ENCODE measurements at regions not wholly inside any gene's neighbourhood (a gene's known extent, or its start where the extent isn't known, plus 50 kb on each side); places are given as distances from the start of the nearest gene placed in this dataset.

DNA sequence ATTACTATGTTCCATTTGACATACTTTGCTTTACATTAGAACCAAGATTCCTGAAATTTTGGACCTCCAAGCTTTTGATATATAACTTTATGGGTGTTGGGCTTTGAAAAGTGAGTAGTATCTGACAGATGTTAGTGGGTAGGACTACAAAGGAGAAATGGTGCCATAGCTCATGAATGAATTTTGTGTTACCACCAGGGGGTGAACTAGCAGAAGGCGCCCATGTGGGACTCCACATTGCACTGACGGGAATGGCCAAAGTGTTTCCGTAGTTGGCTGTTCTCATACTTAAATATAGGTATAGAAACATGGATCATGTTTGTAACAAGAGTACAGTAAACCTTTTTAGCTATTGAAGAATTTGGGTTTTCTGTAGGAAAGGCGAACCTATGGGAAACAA, 337.5 kb downstream of the FLRT2 start:
- ATAC-seq (peak; percentile 36; the same call in 1 of the 3 replicates), DNase-seq (ENCODE audit: low spot score) (no peak), FAIRE-seq (no peak)
- in situ Hi-C loops (cut with HindIII; ENCODE audit: extremely low pct_ligation_motif_present, low pct_unique_long_range_greater_than_20kb), result no loop called here
- intact Hi-C loops (cut with micrococcal nuclease; ENCODE audit: unreplicated experiment), result no loop called here
- H3K4me1 ChIP-seq (ENCODE audit: insufficient read depth, low read length), result no peaks in the 10 kb centered on the region
- no peaks in the 10 kb centered on the region for H4K20me1 ChIP-seq (ENCODE audit: insufficient read depth, low read length)
- H3K9me3 ChIP-seq (ENCODE audit: low read length), result peaks cover 75% of the 10 kb centered on the region
- TF ChIP-seq SMARCE1 (IDR thresholded peaks at IDR 0.05; ENCODE audit: borderline replicate concordance) (no peak), HMG20A (CRISPR knock-in tag; IDR thresholded peaks at IDR 0.05; ENCODE audit: borderline replicate concordance) (no peak), HDAC2 (CRISPR knock-in tag; IDR thresholded peaks at IDR 0.05) (no peak), ZSCAN9 (CRISPR knock-in tag; IDR thresholded peaks at IDR 0.05; ENCODE audit: borderline replicate concordance) (no peak), KDM6A (CRISPR knock-in tag; IDR thresholded peaks at IDR 0.05; ENCODE audit: low read depth) (no peak), HCFC1 (IDR thresholded peaks at IDR 0.05; ENCODE audit: low read depth, low read length) (no peak), ZNF230 (CRISPR knock-in tag; IDR thresholded peaks at IDR 0.05) (no peak), SMARCC2 (IDR thresholded peaks at IDR 0.05) (no peak), MXD4 (CRISPR knock-in tag; IDR thresholded peaks at IDR 0.05) (no peak), RFXAP (CRISPR knock-in tag; IDR thresholded peaks at IDR 0.05; ENCODE audit: borderline replicate concordance) (no peak), STAG1 (CRISPR knock-in tag; IDR thresholded peaks at IDR 0.05) (peak; percentile 15; the same call in 1 of the 2 replicates)
- TF ChIP-seq, protein P1, sequence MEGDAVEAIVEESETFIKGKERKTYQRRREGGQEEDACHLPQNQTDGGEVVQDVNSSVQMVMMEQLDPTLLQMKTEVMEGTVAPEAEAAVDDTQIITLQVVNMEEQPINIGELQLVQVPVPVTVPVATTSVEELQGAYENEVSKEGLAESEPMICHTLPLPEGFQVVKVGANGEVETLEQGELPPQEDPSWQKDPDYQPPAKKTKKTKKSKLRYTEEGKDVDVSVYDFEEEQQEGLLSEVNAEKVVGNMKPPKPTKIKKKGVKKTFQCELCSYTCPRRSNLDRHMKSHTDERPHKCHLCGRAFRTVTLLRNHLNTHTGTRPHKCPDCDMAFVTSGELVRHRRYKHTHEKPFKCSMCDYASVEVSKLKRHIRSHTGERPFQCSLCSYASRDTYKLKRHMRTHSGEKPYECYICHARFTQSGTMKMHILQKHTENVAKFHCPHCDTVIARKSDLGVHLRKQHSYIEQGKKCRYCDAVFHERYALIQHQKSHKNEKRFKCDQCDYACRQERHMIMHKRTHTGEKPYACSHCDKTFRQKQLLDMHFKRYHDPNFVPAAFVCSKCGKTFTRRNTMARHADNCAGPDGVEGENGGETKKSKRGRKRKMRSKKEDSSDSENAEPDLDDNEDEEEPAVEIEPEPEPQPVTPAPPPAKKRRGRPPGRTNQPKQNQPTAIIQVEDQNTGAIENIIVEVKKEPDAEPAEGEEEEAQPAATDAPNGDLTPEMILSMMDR (CRISPR knock-in tag; IDR thresholded peaks at IDR 0.05), result 0 out of 2 replicates have a peak, but pooled peaks have one; percentile 8
- TF ChIP-seq, protein P2, sequence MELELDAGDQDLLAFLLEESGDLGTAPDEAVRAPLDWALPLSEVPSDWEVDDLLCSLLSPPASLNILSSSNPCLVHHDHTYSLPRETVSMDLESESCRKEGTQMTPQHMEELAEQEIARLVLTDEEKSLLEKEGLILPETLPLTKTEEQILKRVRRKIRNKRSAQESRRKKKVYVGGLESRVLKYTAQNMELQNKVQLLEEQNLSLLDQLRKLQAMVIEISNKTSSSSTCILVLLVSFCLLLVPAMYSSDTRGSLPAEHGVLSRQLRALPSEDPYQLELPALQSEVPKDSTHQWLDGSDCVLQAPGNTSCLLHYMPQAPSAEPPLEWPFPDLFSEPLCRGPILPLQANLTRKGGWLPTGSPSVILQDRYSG (CRISPR knock-in tag; IDR thresholded peaks at IDR 0.05), result no peak
- TF ChIP-seq, protein P3, sequence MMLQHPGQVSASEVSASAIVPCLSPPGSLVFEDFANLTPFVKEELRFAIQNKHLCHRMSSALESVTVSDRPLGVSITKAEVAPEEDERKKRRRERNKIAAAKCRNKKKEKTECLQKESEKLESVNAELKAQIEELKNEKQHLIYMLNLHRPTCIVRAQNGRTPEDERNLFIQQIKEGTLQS (CRISPR knock-in tag; IDR thresholded peaks at IDR 0.05), result no peak
- TF ChIP-seq, protein P4, sequence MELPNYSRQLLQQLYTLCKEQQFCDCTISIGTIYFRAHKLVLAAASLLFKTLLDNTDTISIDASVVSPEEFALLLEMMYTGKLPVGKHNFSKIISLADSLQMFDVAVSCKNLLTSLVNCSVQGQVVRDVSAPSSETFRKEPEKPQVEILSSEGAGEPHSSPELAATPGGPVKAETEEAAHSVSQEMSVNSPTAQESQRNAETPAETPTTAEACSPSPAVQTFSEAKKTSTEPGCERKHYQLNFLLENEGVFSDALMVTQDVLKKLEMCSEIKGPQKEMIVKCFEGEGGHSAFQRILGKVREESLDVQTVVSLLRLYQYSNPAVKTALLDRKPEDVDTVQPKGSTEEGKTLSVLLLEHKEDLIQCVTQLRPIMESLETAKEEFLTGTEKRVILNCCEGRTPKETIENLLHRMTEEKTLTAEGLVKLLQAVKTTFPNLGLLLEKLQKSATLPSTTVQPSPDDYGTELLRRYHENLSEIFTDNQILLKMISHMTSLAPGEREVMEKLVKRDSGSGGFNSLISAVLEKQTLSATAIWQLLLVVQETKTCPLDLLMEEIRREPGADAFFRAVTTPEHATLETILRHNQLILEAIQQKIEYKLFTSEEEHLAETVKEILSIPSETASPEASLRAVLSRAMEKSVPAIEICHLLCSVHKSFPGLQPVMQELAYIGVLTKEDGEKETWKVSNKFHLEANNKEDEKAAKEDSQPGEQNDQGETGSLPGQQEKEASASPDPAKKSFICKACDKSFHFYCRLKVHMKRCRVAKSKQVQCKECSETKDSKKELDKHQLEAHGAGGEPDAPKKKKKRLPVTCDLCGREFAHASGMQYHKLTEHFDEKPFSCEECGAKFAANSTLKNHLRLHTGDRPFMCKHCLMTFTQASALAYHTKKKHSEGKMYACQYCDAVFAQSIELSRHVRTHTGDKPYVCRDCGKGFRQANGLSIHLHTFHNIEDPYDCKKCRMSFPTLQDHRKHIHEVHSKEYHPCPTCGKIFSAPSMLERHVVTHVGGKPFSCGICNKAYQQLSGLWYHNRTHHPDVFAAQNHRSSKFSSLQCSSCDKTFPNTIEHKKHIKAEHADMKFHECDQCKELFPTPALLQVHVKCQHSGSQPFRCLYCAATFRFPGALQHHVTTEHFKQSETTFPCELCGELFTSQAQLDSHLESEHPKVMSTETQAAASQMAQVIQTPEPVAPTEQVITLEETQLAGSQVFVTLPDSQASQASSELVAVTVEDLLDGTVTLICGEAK (IDR thresholded peaks at IDR 0.05), result no peak
- TF ChIP-seq, protein P4 (CRISPR knock-in tag; IDR thresholded peaks at IDR 0.05), result no peak
- ChIA-PET CTCF (ENCODE audit: low intra/inter-chr PET ratio, low total read pairs) (no interaction called here), POLR2A (no interaction called here)
- H3K27ac ChIP-seq (ENCODE audit: extremely low read length, insufficient read depth, low read length), result no peak overlapping the region
- H3K4me2 ChIP-seq (ENCODE audit: low read depth, low read length), result no peak overlapping the region
- no TSS peak for BruUV-seq (replicated peaks)
- H3K9ac ChIP-seq (ENCODE audit: insufficient read depth, low read depth, low read length), result no peak overlapping the region
- no peaks in the 10 kb centered on the region for H3K36me3 ChIP-seq (replicated peaks in 1 of 2; ENCODE audit: control insufficient read depth in 1 of 2, insufficient read depth in 2 of 2, low read length in 2 of 2)
- no peaks in the 10 kb centered on the region for H3K27me3 ChIP-seq (ENCODE audit: control insufficient read depth in 1 of 2, insufficient read depth in 2 of 2, low read length in 2 of 2)
- WGBS (ENCODE audit: low lambda C conversion rate), result 5% methylated on average over 4 of the region's 4 CpGs
- no peaks in the 10 kb centered on the region for H3K79me2 ChIP-seq (ENCODE audit: insufficient read depth, low read length)
- no peak overlapping the region for H2AFZ ChIP-seq (ENCODE audit: low read length)
- H3K4me3 ChIP-seq (replicated peaks in 1 of 3; ENCODE audit: insufficient read depth in 1 of 3, low read depth in 2 of 3, low read length in 3 of 3), result no peak overlapping the region
